ENCODE measurements at regions not wholly inside any gene's neighbourhood (a gene's known extent, or its start where the extent isn't known, plus 50 kb on each side); places are given as distances from the start of the nearest gene placed in this dataset.

DNA sequence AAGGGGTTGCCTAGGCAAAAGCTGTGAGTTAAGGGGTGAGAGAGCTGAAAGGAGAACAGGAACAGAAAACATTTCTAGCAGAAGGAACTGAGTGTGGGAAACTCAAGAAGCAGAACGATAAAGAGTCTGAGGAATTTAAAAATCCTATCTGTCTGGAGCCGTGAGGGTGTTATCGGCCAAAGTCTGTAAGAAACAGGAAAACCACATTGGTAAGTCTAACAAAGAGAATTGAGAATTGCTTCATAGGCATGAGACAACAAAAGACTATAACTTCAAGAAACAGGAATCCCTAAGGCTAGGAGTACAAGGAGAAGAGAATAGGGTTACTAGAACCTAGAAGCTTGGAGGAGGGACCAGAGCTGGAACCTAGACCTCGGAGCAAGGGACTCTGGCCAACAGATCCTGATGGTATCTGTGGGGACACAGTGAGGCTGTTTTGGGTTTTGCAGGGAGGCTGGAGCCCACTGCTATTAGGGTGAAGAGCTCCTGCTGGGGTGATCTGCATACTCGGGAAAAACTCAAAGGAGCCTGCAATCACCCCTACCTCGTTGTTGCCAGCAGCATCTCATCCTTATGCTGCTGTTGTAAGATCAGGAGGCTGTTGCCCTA lies 175.6 kb downstream of the FBXO8 start:
- no peak overlapping the region for H3K56ac ChIP-seq (replicated peaks; ENCODE audit: insufficient read length, low read depth, low read length)
- 0 out of 2 replicates have a peak overlapping the region, but pooled peaks have one; percentile 22 for H2BK15ac ChIP-seq (ENCODE audit: low read length)
- 72% methylated on average over 6 of the region's 6 CpGs; no CpG with 5 or more reads in 1 of the 2 experiments for WGBS, 2 experiments (ENCODE audit: extremely low coverage in 1 of 2, insufficient coverage in 1 of 2, insufficient read length in 1 of 2, insufficient replicate concordance in 2 of 2, low coverage in 1 of 2, low lambda C conversion rate in 2 of 2, missing lambda C conversion rate in 1 of 2)
- no peak overlapping the region for H3K4ac ChIP-seq (replicated peaks; ENCODE audit: insufficient read length, low read depth, low read length)
- H3K9ac ChIP-seq (replicated peaks in 1 of 4; ENCODE audit: extremely low read depth in 1 of 4, low read depth in 3 of 4, low read length in 3 of 4) = no peak overlapping the region
- H2AK5ac ChIP-seq (ENCODE audit: low read depth, low read length) = no peak overlapping the region
- no peaks in the 10 kb centered on the region for H3K79me2 ChIP-seq (ENCODE audit: control insufficient read depth in 1 of 2, insufficient read depth in 2 of 2, low read length in 2 of 2)
- no peak overlapping the region for H2BK120ac ChIP-seq (replicated peaks; ENCODE audit: low read depth, low read length)
- no peaks in the 10 kb centered on the region; a peak in 1 of 8 replicates for H3K36me3 ChIP-seq (ENCODE audit: control insufficient read depth in 2 of 4, insufficient read depth in 4 of 4, low read length in 3 of 4)
- FAIRE-seq = no peak
- H3K27me3 ChIP-seq (replicated peaks in 1 of 4; ENCODE audit: control insufficient read depth in 3 of 4, extremely low read depth in 1 of 4, insufficient read depth in 3 of 4, low read length in 3 of 4) = no peaks in the 10 kb centered on the region
- no peak overlapping the region for H2BK20ac ChIP-seq (ENCODE audit: low read length)
- H4K20me1 ChIP-seq (replicated peaks in 1 of 2; ENCODE audit: control insufficient read depth in 1 of 2, insufficient read depth in 2 of 2, low read length in 2 of 2) = no peaks in the 10 kb centered on the region
- peak overlapping the region; percentile 49; the same call in 1 of the 2 replicates for H2AFZ ChIP-seq (ENCODE audit: low read length)
- H3K4me1 ChIP-seq (replicated peaks in 1 of 4; ENCODE audit: control insufficient read depth in 3 of 4, insufficient read depth in 4 of 4, low read length in 3 of 4) = peaks cover 0 to 4% (median 0%) of the 10 kb centered on the region in 4 experiments; a peak in 1 of 7 replicates
- no peak overlapping the region for H3K18ac ChIP-seq (ENCODE audit: extremely low read depth, low read length)
- no peak overlapping the region for H3K4me2 ChIP-seq (ENCODE audit: insufficient read depth in 1 of 2, low read depth in 2 of 2, low read length in 2 of 2)
- no peak overlapping the region for H2BK12ac ChIP-seq (ENCODE audit: low read depth, low read length)
- ChIA-PET CTCF (ENCODE audit: partially characterized antibody) (interaction anchor here (0.9 to 2.0 kb wide), 5 partner anchors 11 to 574 kb away, joined by 3 to 10 read pairs (median 3); no protein-coding TSS in a partner anchor), POLR2A (ENCODE audit: partially characterized antibody) (interaction anchor here (0.6 kb wide), 1 partner anchor 564 kb away, joined by 3 read pairs; no protein-coding TSS in a partner anchor)
- H2BK5ac ChIP-seq (ENCODE audit: low read depth, low read length) = no peak overlapping the region
- no peaks in the 10 kb centered on the region for H3K9me3 ChIP-seq (ENCODE audit: insufficient read depth in 2 of 2, low read depth in 1 of 2, low read length in 1 of 2)
- no peak overlapping the region for H3K27ac ChIP-seq (ENCODE audit: low read depth, low read length)
- no peak overlapping the region for H4K91ac ChIP-seq (replicated peaks; ENCODE audit: insufficient read length, low read length)
- H3K4me3 ChIP-seq (ENCODE audit: extremely low read depth in 1 of 4, insufficient read depth in 2 of 4, low read depth in 3 of 4, low read length in 4 of 4) = no peak overlapping the region
- no peak overlapping the region for H4K8ac ChIP-seq (ENCODE audit: extremely low read depth, insufficient read depth, low read length)
- DNase-seq (ENCODE audit: low read depth in 1 of 2, low spot score in 2 of 2) = no peak
- H3K23me2 ChIP-seq (ENCODE audit: low read depth, low read length) = no peaks in the 10 kb centered on the region
- no peak overlapping the region for H3K14ac ChIP-seq (ENCODE audit: insufficient read length)
- no peaks in the 10 kb centered on the region for H3K79me1 ChIP-seq (ENCODE audit: low read depth, low read length)
- no peak overlapping the region for H3K23ac ChIP-seq (ENCODE audit: insufficient read length)
- no peak overlapping the region for H4K5ac ChIP-seq (ENCODE audit: insufficient read length, low read depth, low read length)
- TF ChIP-seq CEBPB (IDR thresholded peaks at IDR 0.05; ENCODE audit: low read depth, low read length) (no peak), RAD21 (IDR thresholded peaks at IDR 0.05 in 1 of 2, conservative IDR thresholded peaks at IDR 0.05 in 1 of 2; ENCODE audit: low read depth in 2 of 2, low read length in 2 of 2) (peak; percentile 33 to 44; a peak in 3 of 4 replicates), JUND (IDR thresholded peaks at IDR 0.05; ENCODE audit: low read length) (no peak), HDAC2 (IDR thresholded peaks at IDR 0.05; ENCODE audit: borderline replicate concordance in 1 of 2, low read depth in 2 of 2, low read length in 2 of 2) (no peak), CTCF (IDR thresholded peaks at IDR 0.05; ENCODE audit: control extremely low read depth in 1 of 3, insufficient read depth in 1 of 3, low read depth in 1 of 3, low read length in 3 of 3) (peak in 1 of 3 experiments; percentile 30; a peak in 1 of 4 replicates)
